B cell (primary cell): ENCODE measurements at regions not wholly inside any gene's neighbourhood (a gene's known extent, or its start where the extent isn't known, plus 50 kb on each side); places are given as distances from the start of the nearest gene placed in this dataset.

Experiments used
- ATAC-seq: fragments of 200-7000 bp; cut with Tn5 transposase; one replicate; pipeline ENCODE4 v1.10.0; 2021; ENCODE audit warnings: low read depth, mild to moderate bottlenecking, moderate number of reproducible peaks, moderate library complexity
- CTCF ChIA-PET: fragments of 350-600 bp; sonication (Branson Sonifier 250); formaldehyde crosslinking; loops from one replicate; lab custom pipeline; 2021; ENCODE audit warnings: antibody characterized with exemption, inconsistent platforms; lab: Charles Lee
- POLR2A ChIA-PET: fragments of 350-600 bp; sonication (Branson Sonifier 250); formaldehyde crosslinking; loops from one replicate; lab custom pipeline; 2021; ENCODE audit warnings: antibody characterized with exemption; lab: Charles Lee
- DNase-seq: peaks from one replicate; pipeline ENCODE4 v3.0.0; 2013
- H2AFZ ChIP-seq: 2 replicates; pipeline ENCODE4 v1.6.1; 2012; ENCODE audit warnings: mild to moderate bottlenecking, low read depth, low read length; ENCODE audit not compliant: insufficient read depth, poor library complexity, severe bottlenecking
- H3K27ac ChIP-seq, 2 donors: 1 replicate in 1 of 2; 2 replicates in 1 of 2; pipeline ENCODE4 v1.5.1; 2012 to 2013; ENCODE audit warnings: low read length in 2 of 2, mild to moderate bottlenecking in 2 of 2, moderate library complexity in 1 of 2
- H3K27me3 ChIP-seq, 4 experiments: fragments of 200-600 bp in 1 of 4; sonication (generic) in 1 of 4; replicated peaks in 1 of 4; 1 replicate in 2 of 4; 2 replicates in 2 of 4; pipeline versions ENCODE4 v1.6.1 to v1.7.0; 2013 to 2016; ENCODE audit warnings: low read length in 3 of 4, mild to moderate bottlenecking in 2 of 4, mixed read lengths in 1 of 4, moderate library complexity in 1 of 4; ENCODE audit not compliant: insufficient read depth in 4 of 4, control insufficient read depth in 3 of 4; ENCODE audit errors: control extremely low read depth in 1 of 4
- H3K36me3 ChIP-seq, 2 experiments: replicated peaks in 1 of 2; 1 replicate in 1 of 2; 2 replicates in 1 of 2; pipeline versions ENCODE4 v1.6.1 to v1.7.1; 2013; ENCODE audit warnings: low read length in 1 of 2; ENCODE audit not compliant: insufficient read depth in 2 of 2, control insufficient read depth in 1 of 2; ENCODE audit errors: control extremely low read depth in 1 of 2, extremely low read depth in 1 of 2
- H3K4me1 ChIP-seq, 2 donors: fragments of 200-600 bp in 1 of 2; sonication (generic) in 1 of 2; 1 replicate in 1 of 2; 2 replicates in 1 of 2; pipeline versions ENCODE4 v1.5.1 to v1.6.1; 2013 to 2017; ENCODE audit warnings: low read length in 2 of 2; ENCODE audit not compliant: control insufficient read depth in 2 of 2, insufficient read depth in 2 of 2
- H3K4me2 ChIP-seq: replicated peaks from 2 replicates; pipeline ENCODE3; 2012; ENCODE audit warnings: mild to moderate bottlenecking, low read depth, low read length; ENCODE audit not compliant: poor library complexity, severe bottlenecking
- H3K4me3 ChIP-seq, 5 experiments: fragments of 200-600 bp in 1 of 5; sonication (generic) in 1 of 5; 1 replicate in 3 of 5; 2 replicates in 2 of 5; pipeline versions ENCODE4 v1.5.1 to v1.7.0; 2011 to 2016; ENCODE audit warnings: low read length in 4 of 5, mild to moderate bottlenecking in 4 of 5, low read depth in 2 of 5, control low read depth in 1 of 5, moderate library complexity in 1 of 5; ENCODE audit not compliant: insufficient read depth in 1 of 5; ENCODE audit errors: control extremely low read depth in 1 of 5, extremely low read depth in 1 of 5
- H3K79me2 ChIP-seq: fragments of 200-600 bp; sonication (generic); one replicate; pipeline ENCODE4 v1.6.0; 2016; ENCODE audit warnings: low read length; ENCODE audit not compliant: control insufficient read depth, insufficient read depth
- H3K9ac ChIP-seq: fragments of 200-600 bp; sonication (generic); 2 replicates; pipeline ENCODE4 v1.6.1; 2017; ENCODE audit warnings: mild to moderate bottlenecking, low read length, moderate library complexity
- H3K9me3 ChIP-seq, 3 donors: one replicate each; pipeline versions ENCODE4 v1.6.1 to v1.7.1; 2013; ENCODE audit warnings: low read length in 2 of 3; ENCODE audit not compliant: control insufficient read depth in 2 of 3, insufficient read depth in 1 of 3; ENCODE audit errors: control extremely low read depth in 1 of 3
- H4K20me1 ChIP-seq: 2 replicates; pipeline ENCODE4 v1.6.0; 2012; ENCODE audit warnings: mild to moderate bottlenecking, low read length; ENCODE audit not compliant: insufficient read depth, control insufficient read depth, poor library complexity, severe bottlenecking
- H3K27ac Mint-ChIP-seq: one replicate; pipeline ENCODE4 v1.8.0; 2021; ENCODE audit warnings: mixed read lengths
- H3K27me3 Mint-ChIP-seq: one replicate; pipeline ENCODE4 v1.8.0; 2021; ENCODE audit warnings: mixed read lengths
- H3K4me1 Mint-ChIP-seq: one replicate; pipeline ENCODE4 v1.8.0; 2021; ENCODE audit warnings: mixed read lengths
- H3K4me3 Mint-ChIP-seq: one replicate; pipeline ENCODE4 v1.8.0; 2021; ENCODE audit warnings: mixed read lengths
- H3K9me3 Mint-ChIP-seq: one replicate; pipeline ENCODE4 v1.8.0; 2022; ENCODE audit warnings: mixed read lengths; ENCODE audit not compliant: insufficient read depth
- CTCF ChIP-seq: fragments of 200-600 bp; IDR thresholded peaks from one replicate; pipeline ENCODE4 v1.8.0; 2022; ENCODE audit warnings: antibody characterized with exemption, mild to moderate bottlenecking
- EZH2 ChIP-seq: IDR thresholded peaks from 2 replicates; pipeline ENCODE4 v1.6.1; 2012; ENCODE audit warnings: borderline replicate concordance, low read depth, mild to moderate bottlenecking, moderate library complexity, low read length; ENCODE audit not compliant: insufficient read depth, poor library complexity, severe bottlenecking
- WGBS: methylation state at CpG from one replicate; pipeline ENCODE4 v1.1.5; 2013; ENCODE audit warnings: missing lambda C conversion rate; ENCODE audit not compliant: insufficient coverage; 5-methylcytosine and 5-hydroxymethylcytosine counted together
- intact Hi-C: fragments of 100-400 bp; cut with micrococcal nuclease; formaldehyde crosslinking; loops from one replicate; pipeline ENCODE4 v1.10.0; 2022

GRCh38 chr21:29403922-29404538 lies 105.3 kb downstream of the BACH1 start:
- H3K9me3 Mint-ChIP-seq = peaks cover 9% of the 10 kb centered on the region
- POLR2A ChIA-PET = interaction anchor here (0.6 kb wide), 1 partner anchor 72 kb away, joined by 5 read pairs; no protein-coding TSS in a partner anchor
- Histone ChIP-seq H3K9me3 (peaks cover 1 to 10% (median 8%) of the 10 kb centered on the region in 3 donors), H3K4me1 (peaks cover 0 to 5% of the 10 kb centered on the region in 2 donors), H3K36me3 (no peaks in the 10 kb centered on the region), H3K27ac (no peak overlapping the region), H3K4me3 (no peak overlapping the region), H3K27me3 (no peaks in the 10 kb centered on the region), H4K20me1 (no peaks in the 10 kb centered on the region), H3K79me2 (no peaks in the 10 kb centered on the region), H3K4me2 (no peak overlapping the region), H3K9ac (no peak overlapping the region), H2AFZ (no peak overlapping the region)
- H3K4me1 Mint-ChIP-seq = peaks cover 3% of the 10 kb centered on the region
- WGBS = 78% methylated on average over 2 of the region's 4 CpGs
- DNase-seq (no peak), ATAC-seq (no peak)
- intact Hi-C loops = no loop called here
- no peaks in the 10 kb centered on the region for H3K27me3 Mint-ChIP-seq
- TF ChIP-seq CTCF = no peak
- TF ChIP-seq EZH2 = no peak
- no peak overlapping the region for H3K4me3 Mint-ChIP-seq
- H3K27ac Mint-ChIP-seq = no peak overlapping the region
- CTCF ChIA-PET = no interaction called here

- no peaks in the 10 kb centered on the region for H4K20me1 ChIP-seq
- peaks cover 0 to 3% (median 0%) of the 10 kb centered on the region in 3 donors for H3K9me3 ChIP-seq
- ChIA-PET CTCF (interaction anchor here (0.7 kb wide), 1 partner anchor 390 kb away, joined by 5 read pairs; no protein-coding TSS in a partner anchor), POLR2A (no interaction called here)
- H3K4me3 ChIP-seq = no peak overlapping the region
- no peak overlapping the region for H3K9ac ChIP-seq
- no peak for DNase-seq
- TF ChIP-seq EZH2 = no peak
- no peak for TF ChIP-seq CTCF
- H3K27me3 ChIP-seq = no peaks in the 10 kb centered on the region
- no peak for ATAC-seq
- Mint-ChIP-seq H3K4me3 (no peak overlapping the region), H3K27me3 (no peaks in the 10 kb centered on the region), H3K9me3 (peaks cover 1% of the 10 kb centered on the region), H3K27ac (no peak overlapping the region), H3K4me1 (peaks cover 3% of the 10 kb centered on the region)
- H2AFZ ChIP-seq = no peak overlapping the region
- 89% methylated on average over 1 of the region's 2 CpGs for WGBS
- H3K4me2 ChIP-seq = no peak overlapping the region
- H3K4me1 ChIP-seq = peaks cover 0 to 5% of the 10 kb centered on the region in 2 donors
- H3K36me3 ChIP-seq = no peaks in the 10 kb centered on the region
- H3K79me2 ChIP-seq = no peaks in the 10 kb centered on the region
- intact Hi-C loops = no loop called here
- H3K27ac ChIP-seq = no peak overlapping the region
Measured at GRCh38 chr21:29405503-29406122, 106.9 kb downstream of the BACH1 start.
